Gastroesophageal sphincter (tissue), 3 donors: ENCODE measurements at regions not wholly inside any gene's neighbourhood (a gene's known extent, or its start where the extent isn't known, plus 50 kb on each side); places are given as distances from the start of the nearest gene placed in this dataset.

ENCODE experiments used
- EP300 ChIP-seq: sonication (generic); formaldehyde crosslinking; IDR thresholded peaks from one replicate; pipeline ENCODE4 v1.6.1; 2017; ENCODE audit warnings: antibody characterized with exemption, mild to moderate bottlenecking
- TF ChIP-seq, protein P1 (sequence below), 4 experiments: fragments of 200-600 bp in 2 of 4; fragments of 450-650 bp in 2 of 4; sonication (generic) in 1 of 4; IDR thresholded peaks; one replicate each; pipeline ENCODE4 v1.5.1; 2017 to 2019; ENCODE audit warnings: antibody characterized with exemption in 4 of 4, mild to moderate bottlenecking in 2 of 4, moderate library complexity in 2 of 4

DNA sequence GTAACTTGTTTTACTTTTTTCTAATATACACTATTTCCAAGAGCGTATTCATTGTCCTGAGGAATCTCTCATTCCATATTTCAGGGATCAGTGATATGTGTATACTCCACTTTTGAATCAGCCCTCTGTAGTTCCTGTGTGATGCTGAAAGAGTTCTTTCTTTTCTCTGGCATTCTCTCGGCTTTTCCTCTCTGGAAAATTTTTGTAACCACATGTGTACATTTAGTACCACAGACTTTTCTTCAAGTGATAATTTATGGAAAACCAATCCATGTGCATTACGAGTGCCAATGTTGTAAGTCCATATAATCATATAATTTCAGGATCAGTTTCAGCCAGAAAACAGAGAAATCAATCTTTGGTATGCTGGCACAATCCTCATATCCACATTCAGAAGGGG lies 102.2 kb upstream of the MBNL2 start:
- TF ChIP-seq, protein P1, sequence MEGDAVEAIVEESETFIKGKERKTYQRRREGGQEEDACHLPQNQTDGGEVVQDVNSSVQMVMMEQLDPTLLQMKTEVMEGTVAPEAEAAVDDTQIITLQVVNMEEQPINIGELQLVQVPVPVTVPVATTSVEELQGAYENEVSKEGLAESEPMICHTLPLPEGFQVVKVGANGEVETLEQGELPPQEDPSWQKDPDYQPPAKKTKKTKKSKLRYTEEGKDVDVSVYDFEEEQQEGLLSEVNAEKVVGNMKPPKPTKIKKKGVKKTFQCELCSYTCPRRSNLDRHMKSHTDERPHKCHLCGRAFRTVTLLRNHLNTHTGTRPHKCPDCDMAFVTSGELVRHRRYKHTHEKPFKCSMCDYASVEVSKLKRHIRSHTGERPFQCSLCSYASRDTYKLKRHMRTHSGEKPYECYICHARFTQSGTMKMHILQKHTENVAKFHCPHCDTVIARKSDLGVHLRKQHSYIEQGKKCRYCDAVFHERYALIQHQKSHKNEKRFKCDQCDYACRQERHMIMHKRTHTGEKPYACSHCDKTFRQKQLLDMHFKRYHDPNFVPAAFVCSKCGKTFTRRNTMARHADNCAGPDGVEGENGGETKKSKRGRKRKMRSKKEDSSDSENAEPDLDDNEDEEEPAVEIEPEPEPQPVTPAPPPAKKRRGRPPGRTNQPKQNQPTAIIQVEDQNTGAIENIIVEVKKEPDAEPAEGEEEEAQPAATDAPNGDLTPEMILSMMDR (IDR thresholded peaks at IDR 0.05) = no peak
- no peak for TF ChIP-seq EP300
